ENCODE measurements at regions not wholly inside any gene's neighbourhood (a gene's known extent, or its start where the extent isn't known, plus 50 kb on each side); places are given as distances from the start of the nearest gene placed in this dataset.

DNA sequence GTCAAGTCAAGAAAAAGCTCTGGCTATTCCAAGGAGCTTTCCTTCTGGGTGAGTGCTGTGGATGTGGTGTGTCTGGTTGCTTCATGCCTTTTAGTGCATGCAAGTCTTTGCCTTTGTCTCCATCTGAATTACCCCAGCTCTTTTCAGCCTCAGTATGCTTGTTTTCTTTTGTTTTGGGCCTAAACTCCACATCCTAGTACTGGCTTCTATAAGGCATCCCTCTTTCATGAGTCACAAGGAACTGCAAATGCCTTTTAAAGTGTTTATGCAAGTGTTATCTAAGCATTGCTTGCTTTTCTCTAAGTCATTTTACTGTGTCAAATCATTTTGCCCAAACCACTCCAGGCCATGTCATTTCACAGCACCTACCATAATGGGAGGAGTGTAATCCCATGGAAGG is 132.1 kb downstream of the PLCE1 start:
- TF ChIP-seq EP300 (IDR thresholded peaks at IDR 0.05): no peak
- TF ChIP-seq, protein P1, sequence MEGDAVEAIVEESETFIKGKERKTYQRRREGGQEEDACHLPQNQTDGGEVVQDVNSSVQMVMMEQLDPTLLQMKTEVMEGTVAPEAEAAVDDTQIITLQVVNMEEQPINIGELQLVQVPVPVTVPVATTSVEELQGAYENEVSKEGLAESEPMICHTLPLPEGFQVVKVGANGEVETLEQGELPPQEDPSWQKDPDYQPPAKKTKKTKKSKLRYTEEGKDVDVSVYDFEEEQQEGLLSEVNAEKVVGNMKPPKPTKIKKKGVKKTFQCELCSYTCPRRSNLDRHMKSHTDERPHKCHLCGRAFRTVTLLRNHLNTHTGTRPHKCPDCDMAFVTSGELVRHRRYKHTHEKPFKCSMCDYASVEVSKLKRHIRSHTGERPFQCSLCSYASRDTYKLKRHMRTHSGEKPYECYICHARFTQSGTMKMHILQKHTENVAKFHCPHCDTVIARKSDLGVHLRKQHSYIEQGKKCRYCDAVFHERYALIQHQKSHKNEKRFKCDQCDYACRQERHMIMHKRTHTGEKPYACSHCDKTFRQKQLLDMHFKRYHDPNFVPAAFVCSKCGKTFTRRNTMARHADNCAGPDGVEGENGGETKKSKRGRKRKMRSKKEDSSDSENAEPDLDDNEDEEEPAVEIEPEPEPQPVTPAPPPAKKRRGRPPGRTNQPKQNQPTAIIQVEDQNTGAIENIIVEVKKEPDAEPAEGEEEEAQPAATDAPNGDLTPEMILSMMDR (IDR thresholded peaks at IDR 0.05): no peak
- TF ChIP-seq POLR2A (IDR thresholded peaks at IDR 0.05): no peak
